SU-DHL-6 (cell line): ENCODE measurements at regions not wholly inside any gene's neighbourhood (a gene's known extent, or its start where the extent isn't known, plus 50 kb on each side); places are given as distances from the start of the nearest gene placed in this dataset.

Experiments used
- EZH2phosphoT487 ChIP-seq: fragments of 200-600 bp; sonication (generic), shearing (Covaris generic); conservative IDR thresholded peaks from 2 replicates; pipeline ENCODE4 v1.6.1; 2018; ENCODE audit warnings: mild to moderate bottlenecking, antibody characterized with exemption, low read length, moderate library complexity, mixed read lengths
- TF ChIP-seq, protein P1 (sequence below): fragments of 200-600 bp; sonication (generic); IDR thresholded peaks from one replicate; pipeline ENCODE4 v1.5.1; 2017; ENCODE audit warnings: antibody characterized with exemption, mild to moderate bottlenecking, low read length, moderate library complexity; ENCODE audit not compliant: insufficient read depth, poor library complexity, severe bottlenecking

- TF ChIP-seq, protein P1, sequence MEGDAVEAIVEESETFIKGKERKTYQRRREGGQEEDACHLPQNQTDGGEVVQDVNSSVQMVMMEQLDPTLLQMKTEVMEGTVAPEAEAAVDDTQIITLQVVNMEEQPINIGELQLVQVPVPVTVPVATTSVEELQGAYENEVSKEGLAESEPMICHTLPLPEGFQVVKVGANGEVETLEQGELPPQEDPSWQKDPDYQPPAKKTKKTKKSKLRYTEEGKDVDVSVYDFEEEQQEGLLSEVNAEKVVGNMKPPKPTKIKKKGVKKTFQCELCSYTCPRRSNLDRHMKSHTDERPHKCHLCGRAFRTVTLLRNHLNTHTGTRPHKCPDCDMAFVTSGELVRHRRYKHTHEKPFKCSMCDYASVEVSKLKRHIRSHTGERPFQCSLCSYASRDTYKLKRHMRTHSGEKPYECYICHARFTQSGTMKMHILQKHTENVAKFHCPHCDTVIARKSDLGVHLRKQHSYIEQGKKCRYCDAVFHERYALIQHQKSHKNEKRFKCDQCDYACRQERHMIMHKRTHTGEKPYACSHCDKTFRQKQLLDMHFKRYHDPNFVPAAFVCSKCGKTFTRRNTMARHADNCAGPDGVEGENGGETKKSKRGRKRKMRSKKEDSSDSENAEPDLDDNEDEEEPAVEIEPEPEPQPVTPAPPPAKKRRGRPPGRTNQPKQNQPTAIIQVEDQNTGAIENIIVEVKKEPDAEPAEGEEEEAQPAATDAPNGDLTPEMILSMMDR = no peak
- TF ChIP-seq EZH2phosphoT487 = no peak
These were observed 75.6 kb downstream of the TUSC7 start for GRCh38 chr3:116785226-116785625.
